Medulla oblongata (tissue), 1 donor: ENCODE measurements at regions not wholly inside any gene's neighbourhood (a gene's known extent, or its start where the extent isn't known, plus 50 kb on each side); places are given as distances from the start of the nearest gene placed in this dataset.
"Not testable (repeated sequence)": the region's sequence is repeated elsewhere in the genome, so short reads cannot be mapped to it uniquely, and the experiment has no call there.

Experiments
- DNase-seq: peaks from one replicate; pipeline ENCODE4 v3.0.0-alpha.2; 2015; ENCODE audit errors: extremely low spot score

- DNase-seq: no peak
These were observed 407.0 kb downstream of the SUCLG1 start for GRCh38 chr2:84052043-84052442.

GRCh38 chr2:84048964-84049363, 410.1 kb downstream of the SUCLG1 start:
- DNase-seq: no peak

- no peak for DNase-seq
These were observed 417.6 kb downstream of the SUCLG1 start for GRCh38 chr2:84041506-84041905.

- DNase-seq: no peak
These were observed 418.8 kb downstream of the SUCLG1 start for GRCh38 chr2:84040281-84040680.

- DNase-seq: no peak
These were observed 420.2 kb downstream of the SUCLG1 start for GRCh38 chr2:84038866-84039265.

- DNase-seq: no peak
These were observed 425.6 kb downstream of the SUCLG1 start for GRCh38 chr2:84033347-84033974.

- no peak for DNase-seq
These were observed 427.6 kb downstream of the SUCLG1 start for GRCh38 chr2:84031312-84032050.

GRCh38 chr2:84029903-84030575, 429.0 kb downstream of the SUCLG1 start:
- DNase-seq: no peak

GRCh38 chr2:84026818-84027217, 432.3 kb downstream of the SUCLG1 start:
- no peak for DNase-seq

- DNase-seq: peak; percentile 74
These were observed 436.2 kb downstream of the SUCLG1 start for GRCh38 chr2:84022810-84023431.

GRCh38 chr2:84017010-84017409, 442.1 kb downstream of the SUCLG1 start:
- no peak for DNase-seq

GRCh38 chr2:84016183-84016582, 442.9 kb downstream of the SUCLG1 start:
- no peak for DNase-seq

- DNase-seq: no peak
These were observed 461.2 kb downstream of the SUCLG1 start for GRCh38 chr2:83997889-83998288.

- no peak for DNase-seq
These were observed 464.4 kb downstream of the SUCLG1 start for GRCh38 chr2:83994633-83995179.

- no peak for DNase-seq
These were observed 465.0 kb downstream of the SUCLG1 start for GRCh38 chr2:83993873-83994632.

GRCh38 chr2:83991992-83992391, 467.1 kb downstream of the SUCLG1 start:
- no peak for DNase-seq

GRCh38 chr2:83990636-83991035, 468.4 kb downstream of the SUCLG1 start:
- DNase-seq: no peak

- DNase-seq: not testable (repeated sequence)
These were observed 482.5 kb downstream of the SUCLG1 start for GRCh38 chr2:83976628-83977027.

GRCh38 chr2:83972128-83972527, 487.0 kb downstream of the SUCLG1 start:
- DNase-seq: no peak

- no peak for DNase-seq
These were observed 487.5 kb downstream of the SUCLG1 start for GRCh38 chr2:83971547-83971946.

- DNase-seq: no peak
These were observed 488.7 kb downstream of the SUCLG1 start for GRCh38 chr2:83970217-83970929.
